HT1080 (cell line): ENCODE measurements at regions not wholly inside any gene's neighbourhood (a gene's known extent, or its start where the extent isn't known, plus 50 kb on each side); places are given as distances from the start of the nearest gene placed in this dataset.
A peak's percentile ranks its signal among the peaks of the same experiment; 100 is the strongest.

Experiments used
- DNase-seq: peaks from one replicate; pipeline ENCODE4 v3.0.0-alpha.2; 2015; ENCODE audit warnings: low read depth

- DNase-seq = no peak
Observed at GRCh38 chr5:8317335-8317734, 448.4 kb downstream of the MTRR start.

- DNase-seq = no peak
Observed at GRCh38 chr5:8320244-8320643, 451.3 kb downstream of the MTRR start.

GRCh38 chr5:8321272-8321671 is 452.3 kb downstream of the MTRR start:
- DNase-seq = no peak

GRCh38 chr5:8322484-8322883 is 453.5 kb downstream of the MTRR start:
- DNase-seq = no peak

- no peak for DNase-seq
Observed at GRCh38 chr5:8327016-8327415, 458.1 kb downstream of the MTRR start.

GRCh38 chr5:8329773-8330172 is 460.8 kb downstream of the MTRR start:
- peak; percentile 75 for DNase-seq

- DNase-seq = no peak
Observed at GRCh38 chr5:8332666-8333445, 463.9 kb downstream of the MTRR start.

- no peak for DNase-seq
Observed at GRCh38 chr5:8333485-8333884, 464.5 kb downstream of the MTRR start.

GRCh38 chr5:8333977-8334376 is 465.0 kb downstream of the MTRR start:
- DNase-seq = peak; percentile 36

- no peak for DNase-seq
Observed at GRCh38 chr5:8340261-8340660, 471.3 kb downstream of the MTRR start.

GRCh38 chr5:8340739-8341344 is 471.9 kb downstream of the MTRR start:
- DNase-seq = peak; percentile 37

- DNase-seq = no peak
Observed at GRCh38 chr5:8341406-8341805, 472.5 kb downstream of the MTRR start.

- DNase-seq = no peak
Observed at GRCh38 chr5:8347984-8348383, 479.0 kb downstream of the MTRR start.

- no peak for DNase-seq
Observed at GRCh38 chr5:8349855-8350254, 480.9 kb downstream of the MTRR start.

GRCh38 chr5:8350644-8351339 is 481.8 kb downstream of the MTRR start:
- DNase-seq = no peak

GRCh38 chr5:8355981-8356380 is 487.0 kb downstream of the MTRR start:
- DNase-seq = no peak

- no peak for DNase-seq
Observed at GRCh38 chr5:8360012-8360411, 491.1 kb downstream of the MTRR start.

GRCh38 chr5:8362495-8362894 is 493.5 kb downstream of the MTRR start:
- DNase-seq = no peak

GRCh38 chr5:8363138-8363537 is 494.2 kb downstream of the MTRR start:
- peak; percentile 65 for DNase-seq

GRCh38 chr5:8366266-8366665 is 497.3 kb downstream of the MTRR start:
- DNase-seq = no peak

GRCh38 chr5:8376478-8376877 is 507.5 kb downstream of the MTRR start:
- DNase-seq = no peak

- no peak for DNase-seq
Observed at GRCh38 chr5:8381972-8382371, 513.0 kb downstream of the MTRR start.

- no peak for DNase-seq
Observed at GRCh38 chr5:8382456-8382855, 513.5 kb downstream of the MTRR start.
